ENCODE measurements at regions not wholly inside any gene's neighbourhood (a gene's known extent, or its start where the extent isn't known, plus 50 kb on each side); places are given as distances from the start of the nearest gene placed in this dataset.

DNA sequence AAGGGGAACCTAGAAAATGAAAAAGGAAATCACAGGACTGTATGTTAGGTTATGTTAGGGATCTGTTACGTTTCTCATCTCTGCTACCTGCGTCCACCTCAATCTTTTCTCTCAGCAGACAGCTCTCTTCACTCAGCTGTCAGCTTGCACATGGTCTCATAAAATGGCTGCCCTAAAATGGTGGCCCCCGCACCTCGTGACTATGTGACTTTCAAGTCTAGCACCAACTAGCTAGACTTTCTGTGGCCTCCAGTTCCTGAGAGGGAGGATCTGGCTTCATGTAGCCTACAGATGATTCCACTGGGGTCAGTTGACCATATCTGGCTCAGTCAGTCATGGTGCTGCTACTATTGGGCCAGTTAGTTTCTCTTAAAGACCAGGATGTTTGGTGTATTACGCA, 147.2 kb upstream of the SLC1A4 start:
- TF ChIP-seq, protein P1, sequence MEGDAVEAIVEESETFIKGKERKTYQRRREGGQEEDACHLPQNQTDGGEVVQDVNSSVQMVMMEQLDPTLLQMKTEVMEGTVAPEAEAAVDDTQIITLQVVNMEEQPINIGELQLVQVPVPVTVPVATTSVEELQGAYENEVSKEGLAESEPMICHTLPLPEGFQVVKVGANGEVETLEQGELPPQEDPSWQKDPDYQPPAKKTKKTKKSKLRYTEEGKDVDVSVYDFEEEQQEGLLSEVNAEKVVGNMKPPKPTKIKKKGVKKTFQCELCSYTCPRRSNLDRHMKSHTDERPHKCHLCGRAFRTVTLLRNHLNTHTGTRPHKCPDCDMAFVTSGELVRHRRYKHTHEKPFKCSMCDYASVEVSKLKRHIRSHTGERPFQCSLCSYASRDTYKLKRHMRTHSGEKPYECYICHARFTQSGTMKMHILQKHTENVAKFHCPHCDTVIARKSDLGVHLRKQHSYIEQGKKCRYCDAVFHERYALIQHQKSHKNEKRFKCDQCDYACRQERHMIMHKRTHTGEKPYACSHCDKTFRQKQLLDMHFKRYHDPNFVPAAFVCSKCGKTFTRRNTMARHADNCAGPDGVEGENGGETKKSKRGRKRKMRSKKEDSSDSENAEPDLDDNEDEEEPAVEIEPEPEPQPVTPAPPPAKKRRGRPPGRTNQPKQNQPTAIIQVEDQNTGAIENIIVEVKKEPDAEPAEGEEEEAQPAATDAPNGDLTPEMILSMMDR (IDR thresholded peaks at IDR 0.05; ENCODE audit: control extremely low read depth in 1 of 3, insufficient read depth in 1 of 3, low read depth in 1 of 3, low read length in 3 of 3): no peak
- no peak for TF ChIP-seq POLR2A (IDR thresholded peaks at IDR 0.05; ENCODE audit: control extremely low read depth in 1 of 2, low read depth in 2 of 2, low read length in 2 of 2)
- no peak for TF ChIP-seq TAF7 (optimal IDR thresholded peaks at IDR 0.05; ENCODE audit: borderline replicate concordance, low read depth, low read length)

All from H1 (cell line).